Trophoblast cell (in vitro differentiated cells and primary cell): ENCODE measurements at regions not wholly inside any gene's neighbourhood (a gene's known extent, or its start where the extent isn't known, plus 50 kb on each side); places are given as distances from the start of the nearest gene placed in this dataset.

Experiments used
- DNase-seq, 2 donors: peaks; one replicate each; pipeline ENCODE4 v3.0.0-alpha.2; 2016
- H2AFZ ChIP-seq: 2 replicates; pipeline ENCODE4 v1.6.1; 2013; ENCODE audit warnings: low read length, moderate library complexity, mild to moderate bottlenecking; ENCODE audit not compliant: insufficient read depth, poor library complexity
- H2AK5ac ChIP-seq: 2 replicates; pipeline ENCODE4 v1.6.1; 2013; ENCODE audit warnings: mild to moderate bottlenecking, low read length
- H2BK120ac ChIP-seq: 2 replicates; pipeline ENCODE4 v1.6.1; 2013; ENCODE audit warnings: low read length, mild to moderate bottlenecking, moderate library complexity; ENCODE audit not compliant: insufficient read depth, poor library complexity
- H2BK12ac ChIP-seq: 2 replicates; pipeline ENCODE4 v1.6.1; 2013; ENCODE audit warnings: mild to moderate bottlenecking, low read length, moderate library complexity
- H2BK5ac ChIP-seq: 2 replicates; pipeline ENCODE4 v1.6.1; 2013; ENCODE audit warnings: low read length, low read depth, moderate library complexity, mild to moderate bottlenecking; ENCODE audit not compliant: poor library complexity
- H3K14ac ChIP-seq: 2 replicates; pipeline ENCODE4 v1.6.1; 2013; ENCODE audit warnings: mild to moderate bottlenecking, low read length
- H3K18ac ChIP-seq: 2 replicates; pipeline ENCODE4 v1.6.1; 2013; ENCODE audit warnings: mild to moderate bottlenecking, low read length
- H3K23ac ChIP-seq: 2 replicates; pipeline ENCODE4 v1.6.1; 2013; ENCODE audit warnings: low read length
- H3K27ac ChIP-seq: 2 replicates; pipeline ENCODE4 v1.5.1; 2013; ENCODE audit warnings: low read depth, mild to moderate bottlenecking, inconsistent platforms, low read length, moderate library complexity
- H3K27me3 ChIP-seq: 2 replicates; pipeline ENCODE4 v1.6.1; 2013; ENCODE audit warnings: inconsistent platforms, mild to moderate bottlenecking, low read length, moderate library complexity; ENCODE audit not compliant: insufficient read depth
- H3K36me3 ChIP-seq, 2 experiments: 1 replicate in 1 of 2; 2 replicates in 1 of 2; pipeline ENCODE4 v1.6.1; 2013; ENCODE audit warnings: low read length in 2 of 2, mild to moderate bottlenecking in 2 of 2, moderate library complexity in 1 of 2; ENCODE audit not compliant: insufficient read depth in 2 of 2, control insufficient read depth in 1 of 2
- H3K4ac ChIP-seq: 2 replicates; pipeline ENCODE4 v1.6.1; 2013; ENCODE audit warnings: low read depth, mild to moderate bottlenecking, low read length, moderate library complexity
- H3K4me1 ChIP-seq, 2 experiments: 1 replicate in 1 of 2; 2 replicates in 1 of 2; pipeline ENCODE4 v1.6.1; 2013; ENCODE audit warnings: low read length in 2 of 2, mild to moderate bottlenecking in 2 of 2, moderate library complexity in 1 of 2; ENCODE audit not compliant: insufficient read depth in 2 of 2, control insufficient read depth in 1 of 2
- H3K4me2 ChIP-seq: 2 replicates; pipeline ENCODE4 v1.6.1; 2013; ENCODE audit warnings: inconsistent platforms, mild to moderate bottlenecking, low read length, moderate library complexity
- H3K4me3 ChIP-seq: 2 replicates; pipeline ENCODE4 v1.5.1; 2013; ENCODE audit warnings: mild to moderate bottlenecking, low read depth, low read length, inconsistent platforms
- H3K79me1 ChIP-seq: one replicate; pipeline ENCODE4 v1.6.1; 2013; ENCODE audit warnings: low read length
- H3K79me2 ChIP-seq: 2 replicates; pipeline ENCODE4 v1.6.1; 2013; ENCODE audit warnings: low read length, mild to moderate bottlenecking; ENCODE audit not compliant: control insufficient read depth, insufficient read depth, poor library complexity
- H3K9ac ChIP-seq: 2 replicates; pipeline ENCODE4 v1.6.1; 2013; ENCODE audit warnings: mild to moderate bottlenecking, low read length
- H3K9me3 ChIP-seq: 2 replicates; pipeline ENCODE4 v1.6.1; 2013; ENCODE audit warnings: low read depth, mild to moderate bottlenecking, control low read depth, inconsistent platforms, low read length; ENCODE audit not compliant: insufficient read depth
- H4K12ac ChIP-seq: 2 replicates; pipeline ENCODE4 v1.6.1; 2013; ENCODE audit warnings: low read depth, mild to moderate bottlenecking, low read length, moderate library complexity
- H4K8ac ChIP-seq: 2 replicates; pipeline ENCODE4 v1.6.1; 2013; ENCODE audit warnings: low read depth, mild to moderate bottlenecking, low read length, moderate library complexity
- H4K91ac ChIP-seq: one replicate; pipeline ENCODE4 v1.6.1; 2013; ENCODE audit warnings: low read depth, mild to moderate bottlenecking, low read length, moderate library complexity
- WGBS: extraction: QIAGEN DNeasy Blood & Tissue Kit; methylation state at CpG from one replicate; pipeline ENCODE4 v1.1.7; 2013; ENCODE audit warnings: missing lambda C conversion rate; ENCODE audit not compliant: insufficient read length, insufficient coverage; ENCODE audit errors: extremely low coverage; 5-methylcytosine and 5-hydroxymethylcytosine counted together

GRCh38 chr5:124355928-124356327, 390.5 kb downstream of the ZNF608 start:
- Histone ChIP-seq H3K14ac (no peak overlapping the region), H3K4me1 (no peaks in the 10 kb centered on the region), H4K8ac (no peak overlapping the region), H2AK5ac (no peak overlapping the region), H3K27ac (no peak overlapping the region), H3K36me3 (no peaks in the 10 kb centered on the region), H3K79me1 (no peaks in the 10 kb centered on the region), H3K9ac (no peak overlapping the region), H4K12ac (no peak overlapping the region), H3K4ac (no peak overlapping the region), H3K27me3 (no peaks in the 10 kb centered on the region), H3K9me3 (peaks cover 4% of the 10 kb centered on the region), H3K4me2 (no peak overlapping the region), H3K79me2 (no peaks in the 10 kb centered on the region), H2BK120ac (no peak overlapping the region), H2BK12ac (no peak overlapping the region), H3K23ac (no peak overlapping the region), H3K4me3 (no peak overlapping the region), H4K91ac (no peak overlapping the region), H3K18ac (no peak overlapping the region), H2BK5ac (no peak overlapping the region), H2AFZ (no peak overlapping the region)
- no peak for DNase-seq
- WGBS, result no CpG with 5 or more reads among the region's 1 CpG

GRCh38 chr5:124353016-124353415, 393.4 kb downstream of the ZNF608 start:
- no peak overlapping the region for H2BK12ac ChIP-seq
- no peaks in the 10 kb centered on the region for H3K79me2 ChIP-seq
- no peak overlapping the region for H2BK120ac ChIP-seq
- H3K27me3 ChIP-seq, result no peaks in the 10 kb centered on the region
- H2BK5ac ChIP-seq, result no peak overlapping the region
- H3K9me3 ChIP-seq, result peaks cover 4% of the 10 kb centered on the region
- H3K4me2 ChIP-seq, result no peak overlapping the region
- H3K23ac ChIP-seq, result no peak overlapping the region
- H2AK5ac ChIP-seq, result no peak overlapping the region
- H4K8ac ChIP-seq, result no peak overlapping the region
- H3K27ac ChIP-seq, result no peak overlapping the region
- no peaks in the 10 kb centered on the region for H3K36me3 ChIP-seq
- H3K9ac ChIP-seq, result no peak overlapping the region
- no CpG with 5 or more reads among the region's 5 CpGs for WGBS
- H3K4ac ChIP-seq, result no peak overlapping the region
- H3K14ac ChIP-seq, result no peak overlapping the region
- H4K12ac ChIP-seq, result no peak overlapping the region
- H3K4me1 ChIP-seq, result no peaks in the 10 kb centered on the region
- no peak for DNase-seq
- H3K79me1 ChIP-seq, result no peaks in the 10 kb centered on the region
- no peak overlapping the region for H3K18ac ChIP-seq
- no peak overlapping the region for H2AFZ ChIP-seq
- H4K91ac ChIP-seq, result no peak overlapping the region
- H3K4me3 ChIP-seq, result no peak overlapping the region

- Histone ChIP-seq H2BK120ac (no peak overlapping the region), H3K4me2 (no peak overlapping the region), H3K23ac (no peak overlapping the region), H2AFZ (no peak overlapping the region), H4K12ac (no peak overlapping the region), H3K4me3 (no peak overlapping the region), H3K9me3 (peaks cover 4% of the 10 kb centered on the region), H2BK5ac (no peak overlapping the region), H3K79me1 (no peaks in the 10 kb centered on the region), H3K79me2 (no peaks in the 10 kb centered on the region), H3K4me1 (no peaks in the 10 kb centered on the region), H4K91ac (no peak overlapping the region), H3K18ac (no peak overlapping the region), H3K36me3 (no peaks in the 10 kb centered on the region), H4K8ac (no peak overlapping the region), H3K27me3 (no peaks in the 10 kb centered on the region), H3K14ac (no peak overlapping the region), H2AK5ac (no peak overlapping the region), H3K9ac (no peak overlapping the region), H3K27ac (no peak overlapping the region), H3K4ac (no peak overlapping the region), H2BK12ac (no peak overlapping the region)
- no peak for DNase-seq
- WGBS, result no CpG with 5 or more reads among the region's 4 CpGs
Measured at GRCh38 chr5:124352312-124352711, 394.1 kb downstream of the ZNF608 start.

- no peak overlapping the region for H3K4me3 ChIP-seq
- no peak overlapping the region for H2AK5ac ChIP-seq
- no peaks in the 10 kb centered on the region for H3K4me1 ChIP-seq
- H3K9me3 ChIP-seq, result peaks cover 4% of the 10 kb centered on the region
- H3K27me3 ChIP-seq, result no peaks in the 10 kb centered on the region
- WGBS, result no CpG with 5 or more reads among the region's 4 CpGs
- H3K18ac ChIP-seq, result no peak overlapping the region
- H3K36me3 ChIP-seq, result no peaks in the 10 kb centered on the region
- H3K27ac ChIP-seq, result no peak overlapping the region
- H3K14ac ChIP-seq, result no peak overlapping the region
- H3K79me1 ChIP-seq, result no peaks in the 10 kb centered on the region
- no peaks in the 10 kb centered on the region for H3K79me2 ChIP-seq
- no peak overlapping the region for H3K23ac ChIP-seq
- H3K9ac ChIP-seq, result no peak overlapping the region
- no peak overlapping the region for H4K91ac ChIP-seq
- DNase-seq, result no peak
- no peak overlapping the region for H2BK5ac ChIP-seq
- no peak overlapping the region for H4K8ac ChIP-seq
- H2AFZ ChIP-seq, result no peak overlapping the region
- H3K4ac ChIP-seq, result no peak overlapping the region
- H3K4me2 ChIP-seq, result no peak overlapping the region
- H4K12ac ChIP-seq, result no peak overlapping the region
- no peak overlapping the region for H2BK120ac ChIP-seq
- H2BK12ac ChIP-seq, result no peak overlapping the region
Measured at GRCh38 chr5:124349931-124350330, 396.5 kb downstream of the ZNF608 start.
